PC-3 (cell line): ENCODE measurements at regions not wholly inside any gene's neighbourhood (a gene's known extent, or its start where the extent isn't known, plus 50 kb on each side); places are given as distances from the start of the nearest gene placed in this dataset.
"Not testable (repeated sequence)": the region's sequence is repeated elsewhere in the genome, so short reads cannot be mapped to it uniquely, and the experiment has no call there.

ENCODE experiments used
- EZH2 ChIP-seq: fragments of 300-600 bp; sonication (generic); IDR thresholded peaks from one replicate; pipeline ENCODE4 v1.6.1; 2017; ENCODE audit warnings: antibody characterized with exemption, mild to moderate bottlenecking, low read length; ENCODE audit not compliant: unreplicated experiment
- EZH2phosphoT487 ChIP-seq: fragments of 300-600 bp; sonication (generic); IDR thresholded peaks from 2 replicates; pipeline ENCODE4 v1.6.1; 2018; ENCODE audit warnings: mild to moderate bottlenecking, antibody characterized with exemption, low read length, borderline replicate concordance
- TF ChIP-seq, protein P1 (sequence below): fragments of 300-600 bp; sonication (generic); conservative IDR thresholded peaks from 2 replicates; pipeline ENCODE4 v1.5.1; 2017; ENCODE audit warnings: antibody characterized with exemption, low read depth, mild to moderate bottlenecking, low read length

DNA sequence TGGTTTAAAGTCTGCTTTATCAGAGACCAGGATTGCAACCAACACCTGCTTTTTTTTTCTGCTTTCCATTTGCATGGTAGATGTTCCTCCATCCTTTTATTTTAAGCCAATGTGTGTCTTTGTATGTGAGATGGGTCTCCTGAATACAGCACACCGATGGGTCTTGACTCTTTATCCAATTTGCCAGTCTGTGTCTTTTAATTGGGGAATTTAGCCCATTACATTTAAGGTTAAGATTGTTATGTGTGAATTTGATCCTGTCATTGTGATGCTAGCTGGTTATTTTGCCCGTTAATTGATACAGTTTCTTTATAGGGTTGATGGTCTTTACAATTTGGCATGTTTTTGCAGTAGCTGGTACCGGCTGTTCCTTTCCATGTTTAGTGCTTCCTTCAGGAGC is 128.4 kb downstream of the ADCYAP1 start:
- TF ChIP-seq, protein P1, sequence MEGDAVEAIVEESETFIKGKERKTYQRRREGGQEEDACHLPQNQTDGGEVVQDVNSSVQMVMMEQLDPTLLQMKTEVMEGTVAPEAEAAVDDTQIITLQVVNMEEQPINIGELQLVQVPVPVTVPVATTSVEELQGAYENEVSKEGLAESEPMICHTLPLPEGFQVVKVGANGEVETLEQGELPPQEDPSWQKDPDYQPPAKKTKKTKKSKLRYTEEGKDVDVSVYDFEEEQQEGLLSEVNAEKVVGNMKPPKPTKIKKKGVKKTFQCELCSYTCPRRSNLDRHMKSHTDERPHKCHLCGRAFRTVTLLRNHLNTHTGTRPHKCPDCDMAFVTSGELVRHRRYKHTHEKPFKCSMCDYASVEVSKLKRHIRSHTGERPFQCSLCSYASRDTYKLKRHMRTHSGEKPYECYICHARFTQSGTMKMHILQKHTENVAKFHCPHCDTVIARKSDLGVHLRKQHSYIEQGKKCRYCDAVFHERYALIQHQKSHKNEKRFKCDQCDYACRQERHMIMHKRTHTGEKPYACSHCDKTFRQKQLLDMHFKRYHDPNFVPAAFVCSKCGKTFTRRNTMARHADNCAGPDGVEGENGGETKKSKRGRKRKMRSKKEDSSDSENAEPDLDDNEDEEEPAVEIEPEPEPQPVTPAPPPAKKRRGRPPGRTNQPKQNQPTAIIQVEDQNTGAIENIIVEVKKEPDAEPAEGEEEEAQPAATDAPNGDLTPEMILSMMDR: not testable (repeated sequence)
- not testable (repeated sequence) for TF ChIP-seq EZH2phosphoT487, EZH2
